Psoas muscle (tissue), 7 donors: ENCODE measurements at regions not wholly inside any gene's neighbourhood (a gene's known extent, or its start where the extent isn't known, plus 50 kb on each side); places are given as distances from the start of the nearest gene placed in this dataset.

Experiments used
- ATAC-seq, 4 donors: fragments of 200-7000 bp; cut with Tn5 transposase; one replicate each; pipeline ENCODE4 v1.9.1; 2020; ENCODE audit warnings: moderate library complexity in 3 of 4, mild to moderate bottlenecking in 2 of 4
- DNase-seq, 2 donors: peaks; one replicate each; pipeline ENCODE4 v3.0.0-alpha.2; 2020
- H3K27ac ChIP-seq: fragments of 200-600 bp; one replicate; pipeline ENCODE4 v1.8.0; 2022
- H3K27me3 ChIP-seq, 3 donors: fragments of 200-600 bp in 1 of 3; one replicate each; pipeline versions ENCODE4 v1.6.1 to v1.8.0; 2013 to 2022; ENCODE audit warnings: low read length in 2 of 3, mild to moderate bottlenecking in 2 of 3, moderate library complexity in 1 of 3; ENCODE audit not compliant: insufficient read depth in 3 of 3
- H3K36me3 ChIP-seq, 2 donors: fragments of 200-600 bp in 1 of 2; one replicate each; pipeline versions ENCODE4 v1.6.1 to v1.8.0; 2013 to 2022; ENCODE audit warnings: low read depth in 1 of 2, mild to moderate bottlenecking in 1 of 2, moderate library complexity in 1 of 2; ENCODE audit not compliant: insufficient read depth in 1 of 2
- H3K4me1 ChIP-seq: fragments of 200-600 bp; one replicate; pipeline ENCODE4 v1.8.0; 2022
- H3K4me3 ChIP-seq: fragments of 200-600 bp; one replicate; pipeline ENCODE4 v1.8.0; 2022; ENCODE audit warnings: mild to moderate bottlenecking
- H3K9me3 ChIP-seq: fragments of 200-600 bp; one replicate; pipeline ENCODE4 v1.8.0; 2022
- CTCF ChIP-seq: fragments of 200-600 bp; IDR thresholded peaks from one replicate; pipeline ENCODE4 v1.8.0; 2022; ENCODE audit warnings: antibody characterized with exemption
- WGBS, 3 donors: extraction: QIAGEN DNeasy Blood & Tissue Kit; methylation state at CpG; one replicate each; pipeline versions ENCODE4 v1.1.6 to v1.1.7; 2013; 5-methylcytosine and 5-hydroxymethylcytosine counted together
- intact Hi-C, 2 donors: fragments of 100-400 bp; cut with DNase I; formaldehyde crosslinking; loops; one replicate each; pipeline versions ENCODE4 v1.11.0 to v1.14.2; 2022
- donor health status: healthy with polysubstance abuse.
- donor health status: DM: no; HTN: no; CAD: no; lungs with moderate emphysema.
- donor health status: Bipolar disorder and iron deficiency.
- donor health status: healthy.
- donor health status: DM: yes; HTN: yes; CAD: no.
- donor health status: DM: no; HTN: no; CAD: no.
- donor health status: DM: yes; HTN: yes; CAD: no.

DNA sequence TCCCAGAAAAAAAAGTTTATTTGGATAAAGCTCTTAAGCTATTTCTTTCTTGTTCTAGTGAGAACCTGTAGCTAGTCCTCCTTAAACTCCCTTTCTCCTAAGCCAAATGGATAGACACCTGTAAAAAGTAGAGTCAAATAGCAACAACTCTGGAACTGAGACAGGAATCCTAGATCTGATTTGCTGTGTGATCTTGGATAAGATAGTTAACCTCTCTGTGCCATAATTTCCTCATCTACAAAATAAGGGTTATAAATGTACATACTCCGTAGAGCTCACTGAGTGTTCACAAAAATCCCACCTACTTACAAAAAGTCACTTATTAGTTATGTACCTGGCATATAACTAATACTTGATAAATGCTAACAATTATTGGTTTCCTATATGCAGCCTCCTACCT is 270.3 kb downstream of the ABCC12 start:
- H3K9me3 ChIP-seq, result no peaks in the 10 kb centered on the region

DNA sequence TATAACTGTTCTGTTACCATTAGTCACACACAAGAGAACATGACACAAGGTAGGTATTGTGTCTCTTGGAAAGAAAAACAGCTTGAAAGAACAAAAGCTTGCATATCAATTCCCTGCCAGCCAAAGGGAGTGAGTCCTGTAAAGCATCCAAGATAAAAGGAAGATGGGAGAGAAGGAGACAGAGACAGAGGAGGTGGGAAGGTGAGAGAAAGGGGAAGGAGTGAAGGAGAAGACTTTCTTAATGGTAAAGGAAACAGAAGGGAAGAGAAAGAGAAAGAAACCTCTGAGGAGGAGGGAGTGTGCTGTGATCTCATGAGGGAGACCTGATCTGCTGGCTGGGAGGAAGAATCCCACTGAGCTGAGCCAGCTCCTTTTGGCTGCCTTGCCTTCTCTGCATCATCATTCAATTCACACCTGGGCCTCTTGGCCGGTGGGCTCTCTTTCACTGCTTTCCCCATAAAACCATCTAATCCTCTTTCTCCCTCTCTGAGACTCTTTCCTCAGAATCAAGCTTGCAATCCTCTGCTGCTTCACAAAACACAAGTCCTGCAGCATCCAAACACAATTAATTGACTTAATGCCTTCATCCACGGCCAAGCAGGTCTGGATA is 271.6 kb downstream of the ABCC12 start:
- TF ChIP-seq CTCF, result no peak
- no peak for ATAC-seq
- WGBS, 3 donors, result 12 to 19% (median 13%) methylated on average over 2 of the region's 2 CpGs
- no peak overlapping the region for H3K27ac ChIP-seq
- DNase-seq, result no peak
- peaks cover 12% of the 10 kb centered on the region for H3K4me1 ChIP-seq
- intact Hi-C loops, result no loop called here
- no peak overlapping the region for H3K4me3 ChIP-seq
- H3K27me3 ChIP-seq, result no peaks in the 10 kb centered on the region
- H3K9me3 ChIP-seq, result no peaks in the 10 kb centered on the region
- no peaks in the 10 kb centered on the region for H3K36me3 ChIP-seq

More for the DNA sequence above, 270.3 kb downstream of the ABCC12 start:
- Histone ChIP-seq H3K4me1 (peaks cover 12% of the 10 kb centered on the region), H3K4me3 (no peak overlapping the region), H3K27ac (no peak overlapping the region), H3K27me3 (no peaks in the 10 kb centered on the region), H3K36me3 (no peaks in the 10 kb centered on the region)
- intact Hi-C loops, result no loop called here
- no peak for ATAC-seq
- TF ChIP-seq CTCF, result no peak
- 74 to 94% (median 82%) methylated on average over 1 of the region's 1 CpG for WGBS, 3 donors
- DNase-seq, result no peak

- Histone ChIP-seq H3K4me3 (no peak overlapping the region), H3K36me3 (no peaks in the 10 kb centered on the region), H3K9me3 (no peaks in the 10 kb centered on the region), H3K27me3 (no peaks in the 10 kb centered on the region), H3K4me1 (no peaks in the 10 kb centered on the region), H3K27ac (no peak overlapping the region)
- ATAC-seq, result no peak
- DNase-seq, result no peak
- WGBS, 3 donors, result 75 to 83% (median 80%) methylated on average over 4 of the region's 4 CpGs
- no peak for TF ChIP-seq CTCF
- intact Hi-C loops, result no loop called here
Observed at GRCh38 chr16:47881574-47881973, 274.2 kb downstream of the ABCC12 start.

DNA sequence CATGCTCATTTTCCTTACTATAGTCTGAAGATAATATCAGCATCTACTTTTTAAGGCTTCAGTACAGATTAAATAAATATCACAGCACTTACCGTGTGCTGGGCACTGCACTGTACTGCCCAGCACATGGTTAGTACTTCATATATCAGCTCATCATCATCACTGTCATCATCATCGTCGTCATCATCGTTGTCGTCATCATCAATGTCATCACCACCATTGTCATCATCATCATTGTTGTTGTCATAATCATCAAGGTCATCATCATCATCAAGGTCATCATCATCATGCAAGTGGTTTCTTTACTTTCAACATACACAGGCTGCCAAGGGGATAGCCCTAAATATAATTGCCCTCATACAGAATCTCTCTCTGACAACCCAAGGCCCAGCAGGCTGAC is 275.1 kb downstream of the ABCC12 start:
- Histone ChIP-seq H3K27ac (no peak overlapping the region), H3K36me3 (no peaks in the 10 kb centered on the region), H3K4me1 (no peaks in the 10 kb centered on the region), H3K9me3 (no peaks in the 10 kb centered on the region), H3K27me3 (no peaks in the 10 kb centered on the region), H3K4me3 (no peak overlapping the region)
- WGBS, 3 donors, result 92 to 96% (median 94%) methylated on average over 5 of the region's 5 CpGs
- intact Hi-C loops, result no loop called here
- no peak for DNase-seq
- TF ChIP-seq CTCF, result no peak
- no peak for ATAC-seq

- WGBS, 3 donors, result 84 to 86% (median 86%) methylated on average over 3 of the region's 3 CpGs
- ATAC-seq (no peak), DNase-seq (no peak)
- Histone ChIP-seq H3K4me3 (no peak overlapping the region), H3K27me3 (no peaks in the 10 kb centered on the region), H3K36me3 (no peaks in the 10 kb centered on the region), H3K9me3 (no peaks in the 10 kb centered on the region), H3K27ac (no peak overlapping the region), H3K4me1 (no peaks in the 10 kb centered on the region)
- intact Hi-C loops, result no loop called here
- TF ChIP-seq CTCF, result no peak
Observed at GRCh38 chr16:47877166-47877565, 278.6 kb downstream of the ABCC12 start.
